ENCODE measurements at regions not wholly inside any gene's neighbourhood (a gene's known extent, or its start where the extent isn't known, plus 50 kb on each side); places are given as distances from the start of the nearest gene placed in this dataset.
"Not testable (repeated sequence)": the region's sequence is repeated elsewhere in the genome, so short reads cannot be mapped to it uniquely, and the experiment has no call there.

DNA sequence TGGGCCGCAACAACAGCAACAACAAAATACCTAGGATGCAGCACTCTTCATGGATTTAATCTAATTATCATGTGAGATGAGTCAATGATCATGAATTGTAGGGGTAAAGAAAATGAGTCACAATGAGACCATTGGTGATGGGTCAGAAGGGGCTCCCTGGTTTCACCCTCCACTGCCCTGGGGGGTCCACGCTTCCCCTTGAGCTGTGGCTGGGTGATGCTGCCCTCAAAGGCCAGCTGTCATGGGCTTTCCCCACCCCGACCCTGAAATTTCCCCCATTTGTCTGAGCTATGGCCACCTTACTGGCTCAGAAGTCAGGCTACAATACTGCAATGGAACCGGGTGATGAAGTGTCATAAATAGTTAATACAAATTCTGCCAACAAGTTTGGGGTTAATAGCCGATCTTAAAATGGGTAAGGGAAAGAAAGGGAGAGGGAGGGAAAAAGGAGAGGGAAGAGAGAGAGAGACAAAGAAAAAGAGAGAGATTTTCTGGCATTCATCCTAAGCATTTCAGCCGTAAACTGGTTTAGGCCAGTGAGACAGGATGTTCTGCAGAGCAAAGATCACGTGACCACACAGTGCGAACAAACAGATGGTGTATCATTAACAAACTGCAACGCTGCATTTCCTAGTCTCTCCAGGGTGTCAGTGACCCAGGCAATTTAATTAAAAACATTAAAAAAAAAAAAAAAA, 143.4 kb upstream of the ERRFI1 start:
- peak; percentile 81 for DNase-seq (ENCODE audit: low spot score)

DNA sequence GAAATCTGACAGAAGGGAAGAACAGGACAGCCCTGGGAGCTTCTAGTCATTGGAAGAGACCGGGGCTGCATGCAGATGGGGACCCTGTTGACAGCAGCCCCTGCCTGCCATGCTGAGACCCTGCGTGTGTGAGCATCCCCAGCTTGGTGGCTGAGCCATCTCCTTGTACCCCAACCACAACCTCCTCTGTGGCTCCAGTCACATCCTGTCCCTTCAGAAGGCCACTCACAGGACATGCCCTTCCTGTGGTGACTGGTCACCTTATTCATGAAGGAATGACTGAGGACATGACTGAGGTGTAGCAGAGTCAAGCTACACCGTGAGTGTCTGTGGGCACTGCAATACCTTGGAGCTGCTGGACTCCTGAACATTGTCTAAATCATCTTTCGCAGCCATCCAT, 141.8 kb upstream of the ERRFI1 start:
- DNase-seq (ENCODE audit: low spot score) = no peak

DNA sequence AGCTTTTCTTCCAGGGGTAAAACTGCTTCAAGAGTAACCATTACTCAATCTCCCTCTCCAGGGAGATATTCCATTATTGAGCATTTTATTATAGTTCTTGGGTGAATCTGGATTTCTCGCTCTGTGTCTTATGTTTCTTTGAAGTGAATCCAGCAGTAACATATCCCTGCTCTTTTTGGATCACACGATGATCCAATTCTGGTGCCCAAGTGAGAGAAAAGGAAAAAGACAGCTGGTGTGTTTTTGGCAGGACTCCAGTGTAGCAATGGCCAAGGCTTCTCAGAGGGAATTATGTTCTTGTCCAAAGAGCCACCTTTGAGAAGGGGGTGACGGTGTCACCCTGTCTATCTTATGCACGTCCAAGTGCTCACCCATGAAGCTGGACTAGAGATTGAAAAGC, 140.3 kb upstream of the ERRFI1 start:
- no peak for DNase-seq (ENCODE audit: low spot score)

DNA sequence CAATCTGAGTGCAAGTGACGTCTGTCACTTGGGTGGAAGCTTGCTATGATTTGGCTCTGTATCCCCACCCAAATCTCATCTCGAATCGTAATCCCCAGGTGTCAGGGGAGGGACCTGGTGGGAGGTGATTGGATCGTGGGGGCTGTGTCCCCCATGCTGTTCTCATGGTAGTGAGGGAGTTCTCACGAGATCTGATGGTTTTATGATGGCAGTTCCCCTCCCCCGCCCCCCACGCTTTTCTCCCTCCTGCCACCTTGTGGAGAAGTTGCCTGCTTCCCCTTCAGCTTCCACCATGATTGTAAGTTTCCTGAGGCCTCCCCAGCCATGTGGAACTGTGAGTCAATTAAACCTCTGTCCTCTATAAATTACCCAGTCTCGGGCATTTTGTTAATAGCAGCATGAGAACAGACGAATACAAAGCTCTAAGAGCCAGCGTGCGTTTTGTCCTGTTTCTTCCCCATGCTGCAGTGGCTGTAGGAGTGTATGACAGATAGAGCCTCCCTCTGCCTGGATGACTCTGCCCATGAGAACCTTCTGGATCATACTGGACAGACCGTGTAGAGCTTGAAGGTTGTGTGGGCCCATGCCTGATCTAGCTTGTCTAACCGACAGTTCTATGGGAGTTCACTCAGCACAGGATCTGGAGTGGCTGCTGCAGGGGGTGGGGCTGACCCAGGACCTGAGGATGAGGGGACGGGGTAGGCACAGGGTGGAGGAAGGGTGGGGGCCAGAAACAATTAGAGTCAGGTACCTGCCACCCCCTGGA, 139.7 kb upstream of the ERRFI1 start:
- no peak for DNase-seq (ENCODE audit: low spot score)

DNA sequence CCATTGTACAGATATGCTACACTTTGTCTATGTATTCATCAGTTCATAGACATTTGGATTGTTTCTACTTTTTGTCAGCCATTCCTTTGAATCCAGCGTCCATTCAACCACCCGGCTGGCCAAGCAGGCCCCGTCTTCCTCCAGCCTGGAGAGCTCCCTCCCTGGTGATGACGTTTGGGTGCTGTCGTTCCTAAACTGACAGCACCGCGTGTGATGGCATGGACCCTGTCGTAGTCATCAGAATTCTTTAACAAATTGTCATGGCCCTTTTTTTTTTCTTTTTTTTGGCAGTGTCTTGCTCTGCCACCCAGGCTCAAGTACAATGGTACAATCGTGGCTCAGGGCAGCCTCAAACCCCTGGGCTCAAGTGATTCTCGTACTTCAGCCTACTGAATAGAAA, 138.6 kb upstream of the ERRFI1 start:
- DNase-seq (ENCODE audit: low spot score) = no peak

DNA sequence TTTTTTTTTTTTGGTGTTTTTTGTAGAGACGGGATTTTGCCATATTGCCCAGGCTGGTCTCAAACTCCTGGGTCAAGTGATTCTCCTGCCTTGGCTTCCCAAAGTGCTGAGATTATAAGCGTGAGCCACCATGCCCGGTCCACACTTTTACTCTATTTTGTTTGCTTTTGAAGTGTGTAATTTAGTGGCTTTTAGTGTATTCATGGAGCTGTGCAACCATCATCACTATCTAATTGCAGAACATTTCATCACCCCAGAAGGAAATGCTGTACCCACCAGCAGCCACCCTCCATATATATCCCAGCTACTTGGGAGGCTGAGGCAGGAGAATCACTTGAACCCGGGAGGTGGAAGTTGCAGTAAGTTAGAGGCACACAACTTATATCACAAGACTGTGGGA, 136.9 kb upstream of the ERRFI1 start:
- no peak for DNase-seq (ENCODE audit: low spot score)

DNA sequence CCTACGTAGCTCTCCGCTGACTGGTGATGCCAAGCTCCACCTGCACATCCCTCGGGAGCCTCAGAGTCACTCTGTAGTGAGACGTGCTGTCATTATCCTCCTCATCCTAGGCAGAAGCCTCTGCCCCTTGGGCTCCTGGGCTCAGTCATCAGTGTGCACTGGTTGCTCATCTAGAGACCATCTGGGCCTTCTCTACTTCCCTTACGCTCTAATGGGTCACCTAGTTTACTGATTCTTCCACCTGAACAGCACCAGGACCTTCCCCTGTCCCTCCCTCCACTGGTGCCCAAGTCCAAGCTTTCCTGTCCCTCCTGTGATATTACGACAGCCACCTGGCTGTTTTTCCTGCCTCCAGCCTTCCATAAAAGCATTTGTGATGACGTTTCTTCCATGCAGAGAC, 136.1 kb upstream of the ERRFI1 start:
- DNase-seq (ENCODE audit: low spot score) = no peak

DNA sequence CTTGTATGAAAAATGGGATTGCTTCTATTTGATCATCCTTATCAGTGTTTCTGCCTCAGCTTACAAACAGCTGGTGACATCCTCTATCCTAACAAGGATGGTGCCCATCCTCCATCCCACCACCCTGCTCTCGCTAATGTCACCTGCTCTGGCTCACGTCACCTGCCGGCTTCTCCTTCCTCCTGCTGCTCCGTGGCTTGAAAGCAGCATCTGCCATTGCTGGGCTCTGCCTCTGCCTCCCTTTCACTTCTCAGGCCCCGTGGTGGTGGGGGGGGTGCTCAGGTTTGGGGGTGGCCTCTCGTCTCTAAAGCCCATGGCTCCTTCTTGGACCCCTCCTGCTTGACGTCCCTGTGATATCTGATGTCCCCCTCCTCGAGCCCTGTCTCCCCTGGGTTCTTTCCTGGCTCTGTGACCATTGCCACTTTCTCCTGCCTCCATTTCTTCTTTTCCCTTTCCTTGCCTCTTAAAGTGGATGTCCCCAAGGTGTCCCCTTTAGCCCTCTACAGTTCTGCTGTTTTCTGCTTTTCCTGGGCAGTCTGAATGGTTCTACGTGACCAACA, 135.5 kb upstream of the ERRFI1 start:
- no peak for DNase-seq (ENCODE audit: low spot score)

DNA sequence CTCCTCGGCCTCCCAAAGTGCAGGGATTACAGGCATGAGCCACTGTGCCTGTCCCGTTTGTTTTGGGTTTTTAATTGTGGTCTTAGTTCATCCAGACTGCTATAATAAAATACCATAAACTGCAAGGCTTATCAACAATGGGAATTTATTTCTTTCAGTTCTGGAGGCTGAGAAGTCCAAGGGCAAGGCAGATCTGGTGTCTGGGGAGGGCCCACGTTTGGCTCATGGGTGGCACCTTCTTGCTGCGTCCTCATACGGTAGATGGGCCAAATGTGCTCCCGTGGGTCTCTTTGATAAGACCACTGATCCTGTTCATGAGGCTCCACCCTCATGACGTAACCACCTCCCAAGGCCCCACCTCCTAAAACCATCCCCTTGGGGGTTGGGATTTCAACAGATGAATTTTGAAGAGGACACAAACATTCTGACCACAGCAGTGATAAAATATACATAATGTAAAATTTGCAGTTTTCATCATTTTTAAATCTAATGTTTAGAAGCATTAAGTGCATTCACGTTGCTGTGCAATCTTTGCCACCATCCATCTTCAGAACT, 133.4 kb upstream of the ERRFI1 start:
- no peak for DNase-seq (ENCODE audit: low spot score)

DNA sequence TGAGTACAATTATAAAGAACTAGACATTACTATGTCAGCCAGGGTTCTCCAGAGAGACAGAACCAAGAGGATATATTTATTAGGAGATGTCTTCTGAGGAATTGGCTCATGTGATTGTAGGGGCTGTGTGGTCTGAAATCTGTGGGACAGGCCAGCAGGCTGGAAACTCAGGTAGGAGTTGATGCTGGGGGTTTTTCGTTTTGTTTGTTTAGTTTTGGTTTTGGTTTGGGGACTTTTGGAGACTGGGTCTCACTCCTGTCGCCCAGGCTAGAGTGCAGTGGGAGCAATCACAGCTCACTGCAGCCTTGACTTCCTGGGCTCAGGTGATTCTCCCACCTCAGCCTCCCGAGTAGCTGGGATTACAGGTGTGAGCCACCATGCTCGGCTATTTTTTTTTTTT, 132.9 kb upstream of the ERRFI1 start:
- no peak for DNase-seq (ENCODE audit: low spot score)

DNA sequence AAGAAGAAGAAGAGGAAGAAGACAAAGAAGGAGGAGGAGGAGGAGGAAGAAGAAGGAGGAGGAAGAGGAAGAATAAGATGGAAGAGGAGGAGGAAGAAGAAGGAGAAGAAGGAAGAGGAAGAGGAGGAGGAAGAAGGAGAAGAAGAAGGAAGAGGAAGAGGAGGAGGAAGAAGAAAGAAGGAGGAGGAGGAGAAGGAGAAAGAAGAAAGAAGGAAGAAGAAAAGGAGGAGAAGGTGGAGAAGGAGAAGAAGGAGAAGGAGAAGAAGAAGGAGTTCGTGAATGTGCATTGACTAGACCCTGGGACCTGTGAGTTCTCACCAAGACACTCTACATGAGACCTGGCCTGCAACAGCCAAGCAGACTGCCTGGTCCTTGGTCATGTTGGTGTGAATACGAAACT, 131.7 kb upstream of the ERRFI1 start:
- DNase-seq (ENCODE audit: low spot score) = no peak

DNA sequence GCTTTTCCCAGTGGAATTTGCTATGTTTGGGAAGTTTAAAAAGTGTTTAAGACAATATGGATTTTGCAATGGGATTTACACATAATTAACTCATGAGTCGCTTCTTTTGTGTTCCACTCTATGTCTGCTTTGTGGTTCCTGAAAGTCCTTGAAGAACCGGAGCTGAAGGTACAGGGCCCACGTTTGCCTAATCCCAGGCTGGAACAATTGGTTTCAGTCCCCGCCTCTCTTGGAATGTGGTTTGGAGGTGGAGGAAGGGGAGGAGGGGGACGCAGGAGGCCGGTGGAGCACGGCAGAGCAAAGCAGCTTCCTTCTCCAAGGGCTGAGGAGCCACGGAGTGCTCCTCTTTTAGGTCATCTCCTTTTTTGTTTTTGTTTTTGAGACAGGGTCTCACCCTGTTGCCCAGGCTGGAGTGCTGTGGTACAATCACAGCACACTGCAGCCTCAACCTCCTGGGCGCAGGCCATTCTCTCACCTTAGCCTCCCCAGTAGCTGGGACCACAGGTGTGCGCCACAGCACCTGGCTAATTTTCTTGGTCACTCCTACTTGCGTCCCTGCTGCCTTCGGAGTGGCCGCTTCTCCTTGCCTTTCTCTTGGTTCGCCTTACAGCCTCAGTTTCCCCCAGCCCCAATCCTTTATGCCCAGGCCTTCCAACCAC, 129.5 kb upstream of the ERRFI1 start:
- DNase-seq (ENCODE audit: low spot score) = peak; percentile 26

DNA sequence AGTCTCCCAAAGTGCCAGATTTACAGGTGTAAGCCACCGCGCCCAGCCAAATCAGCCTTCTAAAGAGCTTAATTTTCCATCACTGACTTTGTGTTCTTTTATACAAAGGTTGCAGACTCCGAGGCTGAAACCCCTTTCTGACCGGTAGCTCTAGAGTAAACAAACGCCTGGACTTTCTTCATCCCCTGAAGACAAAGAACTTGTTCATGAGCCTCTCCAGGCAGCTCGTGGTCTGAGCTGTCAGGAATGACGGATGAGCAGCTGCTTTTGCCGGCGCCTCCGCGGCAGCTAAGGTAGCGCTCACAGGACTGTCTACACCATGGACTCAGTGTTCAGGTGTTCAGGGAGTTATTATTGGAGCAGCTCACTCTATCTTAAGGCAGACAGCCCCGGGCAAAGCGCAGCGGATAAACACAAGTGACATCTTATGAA, 128.5 kb upstream of the ERRFI1 start:
- no peak for DNase-seq (ENCODE audit: low spot score)

DNA sequence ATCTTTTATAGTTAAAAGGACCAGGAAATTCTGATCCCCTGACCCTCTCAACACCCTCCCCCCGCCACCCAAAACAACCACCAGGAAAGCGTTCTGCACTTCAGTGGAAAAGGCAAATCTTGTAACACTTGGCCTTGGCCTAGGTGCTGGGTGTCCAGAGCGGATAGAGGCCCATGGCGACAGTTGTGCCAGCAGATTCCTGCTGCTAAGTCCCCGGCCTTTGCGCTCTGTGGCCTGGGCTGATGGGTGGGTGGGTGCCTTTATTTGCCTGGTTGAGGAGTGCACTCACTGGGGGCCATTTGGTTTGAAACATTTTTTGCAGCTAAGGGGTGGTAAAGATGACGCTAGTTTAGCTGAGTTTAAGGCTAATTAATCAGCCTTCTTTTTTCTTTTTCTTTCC, 127.9 kb upstream of the ERRFI1 start:
- DNase-seq (ENCODE audit: low spot score) = no peak

DNA sequence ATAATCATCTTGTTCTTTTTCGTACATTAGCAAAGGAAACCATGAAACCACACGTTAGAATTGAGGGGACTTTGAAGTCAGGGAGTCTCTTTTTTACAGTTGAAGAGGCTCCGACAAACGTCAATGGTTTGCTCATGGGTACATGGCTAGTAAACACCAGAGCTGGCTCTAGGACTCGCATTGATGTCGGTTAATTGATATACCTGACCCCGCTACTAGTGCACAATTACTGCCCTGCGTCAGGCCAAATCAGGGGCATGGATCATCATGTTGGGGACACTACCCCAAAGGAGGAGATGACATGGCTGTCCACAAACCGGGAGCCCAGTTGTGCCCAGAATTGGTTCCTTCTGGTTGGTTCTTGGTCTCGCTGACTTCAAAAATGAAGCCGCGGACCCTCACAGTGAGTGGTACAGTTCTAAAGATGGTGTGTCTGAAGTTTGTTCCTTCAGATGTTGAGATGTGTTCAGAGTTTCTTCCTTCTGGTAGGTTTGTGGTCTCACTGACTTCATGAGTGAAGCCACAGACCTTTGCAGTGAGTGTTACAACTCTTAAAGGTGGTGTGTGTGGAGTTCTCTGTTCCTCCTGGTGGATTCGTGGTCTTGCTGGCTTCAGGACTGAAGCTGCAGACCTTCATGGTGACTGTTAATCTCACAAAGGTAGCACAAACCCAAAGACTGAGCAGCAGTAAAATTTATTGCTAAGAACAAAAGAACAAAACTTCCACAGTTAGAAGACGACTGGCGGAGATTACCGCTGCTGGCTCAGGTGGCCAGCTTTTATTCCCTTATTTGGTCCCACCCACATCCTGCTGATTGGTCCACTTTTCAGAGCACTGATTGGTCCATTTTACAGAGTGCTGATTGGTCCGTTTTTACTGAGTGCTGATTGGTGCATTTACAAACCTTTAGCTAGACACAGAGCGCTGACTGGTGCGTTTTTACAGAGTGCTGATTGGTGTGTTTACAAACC, 126.9 kb upstream of the ERRFI1 start:
- no peak for DNase-seq (ENCODE audit: low spot score)

DNA sequence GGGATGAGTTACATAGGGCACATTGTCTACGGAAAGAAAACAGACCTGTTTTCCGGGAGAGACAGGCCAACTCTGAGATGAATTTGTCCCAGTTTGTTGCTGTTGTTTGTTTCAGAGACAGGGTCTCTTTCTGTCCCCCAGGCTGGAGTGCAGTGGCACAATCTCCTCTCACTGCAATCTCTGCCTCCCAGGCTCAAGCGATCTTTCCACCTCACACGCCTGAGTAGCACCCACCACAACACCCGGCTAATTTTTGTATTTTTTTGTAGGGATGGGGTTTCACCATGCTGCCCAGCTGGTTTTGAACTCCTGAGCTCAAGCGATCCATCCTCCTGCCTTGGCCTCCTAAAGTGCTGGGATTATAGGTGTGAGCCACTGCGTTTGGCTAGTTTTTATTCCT, 125.5 kb upstream of the ERRFI1 start:
- no peak for DNase-seq (ENCODE audit: low spot score)

DNA sequence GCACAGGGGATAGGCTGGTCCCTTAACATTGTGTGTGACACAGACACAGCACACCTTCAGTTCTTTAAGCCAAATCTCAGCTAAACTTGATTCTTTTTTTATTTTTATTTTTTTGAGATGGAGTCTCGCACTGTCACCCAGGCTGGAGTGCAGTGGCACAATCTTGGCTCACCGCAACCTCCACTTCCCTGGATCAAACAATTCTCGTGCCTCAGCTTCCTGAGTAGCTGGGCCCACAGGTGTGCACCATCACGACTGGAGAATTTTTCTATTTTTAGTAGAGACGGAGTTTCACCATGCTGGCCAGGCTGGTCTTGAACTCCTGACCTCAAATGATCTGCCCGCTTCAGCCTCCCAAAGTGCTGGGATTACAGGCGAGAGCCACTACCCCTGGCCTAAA, 123.6 kb upstream of the ERRFI1 start:
- DNase-seq (ENCODE audit: low spot score) = not testable (repeated sequence)

DNA sequence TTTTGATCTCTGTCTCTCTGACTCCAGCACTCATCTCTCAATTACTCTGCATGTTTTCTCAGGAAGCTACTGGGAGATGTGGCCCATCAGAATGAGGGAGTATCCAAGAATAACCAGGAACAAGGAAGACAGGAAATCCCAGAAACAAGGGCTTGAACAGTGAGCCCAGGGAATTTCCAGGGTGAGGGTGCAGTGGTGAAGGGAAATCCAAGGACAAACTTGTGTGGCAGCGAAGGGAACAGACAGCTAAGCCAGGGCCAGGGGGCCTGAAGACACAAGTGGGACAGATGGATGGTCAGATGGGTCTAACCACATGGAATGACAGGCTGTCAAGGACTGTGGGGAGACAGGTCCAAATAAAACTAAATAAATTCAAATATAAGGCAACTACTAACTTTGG, 121.8 kb upstream of the ERRFI1 start:
- no peak for DNase-seq (ENCODE audit: low spot score)

DNA sequence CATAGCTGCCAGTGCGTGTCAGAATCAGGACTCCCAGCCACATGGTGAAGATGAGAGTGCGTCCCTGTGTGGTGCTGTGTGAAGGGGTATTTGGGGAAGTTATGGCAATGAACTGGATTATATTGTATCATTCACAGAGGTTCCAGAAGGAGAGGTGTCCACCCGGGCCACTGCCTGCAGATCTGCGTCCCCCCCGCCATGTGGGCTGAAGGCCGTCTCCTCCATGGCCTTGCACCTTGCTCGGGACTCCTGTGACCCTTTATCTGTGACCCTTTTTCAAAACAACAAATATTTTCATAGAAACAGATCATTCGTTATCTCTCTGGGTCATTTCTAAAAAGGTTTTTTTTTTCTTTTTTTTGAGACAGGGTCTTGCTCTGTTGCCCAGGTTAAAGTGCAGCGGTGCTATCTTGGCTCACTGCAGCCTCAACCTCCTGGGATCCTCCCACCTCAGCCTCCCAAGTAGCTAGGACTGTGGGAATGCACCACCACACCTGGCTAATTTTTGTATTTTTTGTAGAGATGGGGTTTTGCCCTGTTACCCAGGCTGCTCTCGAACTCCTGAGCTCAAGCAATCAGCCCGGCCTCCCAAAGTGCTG, 120.2 kb upstream of the ERRFI1 start:
- no peak for DNase-seq (ENCODE audit: low spot score)

DNA sequence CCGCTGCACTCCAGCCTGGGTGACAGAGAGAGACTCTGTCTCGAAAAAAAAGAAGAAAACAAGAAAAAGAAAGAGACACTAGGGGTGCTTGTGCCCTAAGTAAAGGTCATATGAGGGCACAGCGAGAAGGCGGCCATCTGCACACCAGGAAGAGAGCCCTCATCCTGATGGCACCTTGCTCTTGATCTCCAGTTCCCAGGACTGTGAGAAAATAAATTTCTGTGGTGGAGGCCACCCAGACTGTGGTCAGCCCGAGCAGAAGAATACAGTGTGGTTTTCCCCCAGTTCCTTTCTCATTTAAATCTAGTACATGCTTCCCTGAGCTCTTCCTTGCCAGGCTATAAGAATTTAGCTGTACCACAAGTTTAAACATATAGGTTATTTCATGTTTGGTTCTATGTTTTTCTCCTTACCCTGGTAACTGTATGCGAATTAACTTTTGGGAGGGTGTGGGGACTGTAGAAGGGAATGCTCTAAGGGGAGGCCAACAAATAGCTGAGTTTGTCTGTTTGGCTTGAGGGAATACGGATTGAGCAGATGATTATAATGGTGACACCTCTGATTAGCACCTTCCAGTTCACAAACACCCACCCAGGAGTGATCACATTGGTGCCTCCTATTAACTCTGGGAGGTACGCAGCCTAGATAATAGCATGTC, 119.6 kb upstream of the ERRFI1 start:
- no peak for DNase-seq (ENCODE audit: low spot score)

DNA sequence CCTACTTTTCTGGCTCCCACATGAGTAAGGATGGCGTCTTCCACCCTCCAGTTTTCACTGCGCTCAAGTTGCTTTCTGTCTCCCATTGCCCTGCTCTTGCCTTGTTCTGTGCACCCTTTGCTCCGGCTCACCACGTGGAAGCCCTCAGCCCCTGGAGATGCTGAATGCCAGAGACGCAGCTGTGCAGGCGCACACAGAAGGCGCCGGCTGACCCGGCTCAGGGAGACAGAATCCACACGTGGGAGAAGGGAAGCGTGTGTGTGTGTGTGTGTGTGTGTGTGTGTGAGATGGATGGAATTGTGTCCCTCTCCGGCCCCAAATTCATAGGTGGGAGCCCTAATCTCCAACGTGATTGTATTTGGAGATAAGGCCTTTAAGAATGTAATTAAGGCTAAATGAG, 118.2 kb upstream of the ERRFI1 start:
- DNase-seq (ENCODE audit: low spot score) = no peak

Data from AG20443 (cell line).